Fibroblast of the conjunctiva (primary cell): ENCODE measurements at regions not wholly inside any gene's neighbourhood (a gene's known extent, or its start where the extent isn't known, plus 50 kb on each side); places are given as distances from the start of the nearest gene placed in this dataset.
A peak's percentile ranks its signal among the peaks of the same experiment; 100 is the strongest.

Experiments
- DNase-seq: peaks from one replicate; pipeline ENCODE4 v3.0.0-alpha.2; 2010; ENCODE audit warnings: low read depth

GRCh38 chr16:82241469-82242052 is 71.5 kb upstream of the MPHOSPH6 start:
- no peak for DNase-seq

- DNase-seq: no peak
Observed at GRCh38 chr16:82240111-82240510, 70.1 kb upstream of the MPHOSPH6 start.

- no peak for DNase-seq
Observed at GRCh38 chr16:82236875-82237274, 66.9 kb upstream of the MPHOSPH6 start.

DNA sequence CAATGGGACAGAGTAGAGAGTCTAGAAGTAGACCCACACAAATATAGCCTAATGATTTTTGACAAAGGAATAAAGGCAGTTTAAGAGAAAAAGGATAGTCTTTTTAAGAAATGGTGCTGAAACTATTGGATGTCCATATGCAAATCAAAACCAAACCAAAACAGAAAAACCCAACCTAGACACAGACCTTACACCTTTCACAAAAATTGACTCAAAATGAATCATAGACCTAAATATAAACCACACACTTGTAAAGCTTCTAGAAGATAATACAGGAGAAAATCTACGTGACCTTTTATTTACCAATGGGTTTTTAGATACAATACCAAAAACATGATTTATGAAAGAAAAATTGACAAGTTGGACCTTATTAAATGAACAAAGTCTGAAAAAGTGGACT is 66.4 kb upstream of the MPHOSPH6 start:
- no peak for DNase-seq

- DNase-seq: no peak
Observed at GRCh38 chr16:82232806-82233205, 62.8 kb upstream of the MPHOSPH6 start.

- no peak for DNase-seq
Observed at GRCh38 chr16:82231008-82231787, 61.2 kb upstream of the MPHOSPH6 start.

GRCh38 chr16:82229800-82230619 is 60.0 kb upstream of the MPHOSPH6 start:
- DNase-seq: peak; percentile 47

DNA sequence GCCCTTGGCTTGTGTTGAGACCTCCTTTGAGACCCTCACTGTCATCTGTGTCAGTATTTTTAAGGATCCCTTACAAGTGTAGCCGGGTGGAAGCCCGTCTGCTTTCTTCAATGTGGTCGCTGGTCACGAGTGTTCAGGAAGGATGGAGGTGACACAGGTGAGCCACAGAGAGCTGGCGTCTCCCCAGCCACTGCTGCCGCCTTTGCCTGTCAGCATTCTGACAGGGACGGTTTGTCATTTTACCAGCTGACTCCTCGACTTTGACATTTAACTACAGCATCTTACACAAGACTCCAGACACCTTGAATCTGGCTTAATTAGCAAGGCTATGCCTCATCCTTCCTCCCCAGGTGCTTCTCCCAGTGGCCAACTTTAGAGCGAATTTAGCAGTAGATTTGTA is 56.3 kb upstream of the MPHOSPH6 start:
- DNase-seq: no peak

GRCh38 chr16:82224821-82225220 is 54.8 kb upstream of the MPHOSPH6 start:
- DNase-seq: no peak

- no peak for DNase-seq
Observed at GRCh38 chr16:82220541-82220940, 50.5 kb upstream of the MPHOSPH6 start.
